Astrocyte (in vitro differentiated cells and primary cell): ENCODE measurements at regions not wholly inside any gene's neighbourhood (a gene's known extent, or its start where the extent isn't known, plus 50 kb on each side); places are given as distances from the start of the nearest gene placed in this dataset.

Experiments
- DNase-seq: peaks from one replicate; pipeline ENCODE4 v3.0.0-alpha.2; 2010; ENCODE audit warnings: low read depth
- FAIRE-seq: peaks from 2 replicates; lab custom pipeline; 2011; peaks lifted over from hg19 to GRCh38; lab: Jason Lieb, UNC
- H2AFZ ChIP-seq: 2 replicates; pipeline ENCODE4 v1.6.0; 2012; ENCODE audit warnings: low read depth, low read length, inconsistent platforms
- H3K27ac ChIP-seq: 2 replicates; pipeline ENCODE4 v1.5.1; 2011; ENCODE audit warnings: low read depth, low read length, inconsistent platforms
- H3K27me3 ChIP-seq: 2 replicates; pipeline ENCODE4 v1.6.0; 2011; ENCODE audit warnings: low read length, inconsistent platforms; ENCODE audit not compliant: insufficient read depth
- H3K36me3 ChIP-seq: 2 replicates; pipeline ENCODE4 v1.5.1; 2011; ENCODE audit warnings: low read length, inconsistent platforms; ENCODE audit not compliant: insufficient read depth
- H3K4me1 ChIP-seq: 2 replicates; pipeline ENCODE4 v1.5.1; 2011; ENCODE audit warnings: low read length, inconsistent platforms; ENCODE audit not compliant: insufficient read depth
- H3K4me2 ChIP-seq: 2 replicates; pipeline ENCODE4 v1.6.0; 2012; ENCODE audit warnings: low read length, inconsistent platforms
- H3K4me3 ChIP-seq: 2 replicates; pipeline ENCODE4 v1.5.1; 2011; ENCODE audit warnings: low read depth, mild to moderate bottlenecking, low read length, inconsistent platforms; ENCODE audit not compliant: insufficient read depth
- H3K79me2 ChIP-seq: 2 replicates; pipeline ENCODE4 v1.6.0; 2012; ENCODE audit warnings: mild to moderate bottlenecking, low read length, inconsistent platforms; ENCODE audit not compliant: insufficient read depth
- H3K9ac ChIP-seq: 2 replicates; pipeline ENCODE4 v1.6.0; 2012; ENCODE audit warnings: mild to moderate bottlenecking, low read length, inconsistent platforms
- H3K9me3 ChIP-seq: 2 replicates; pipeline ENCODE4 v1.5.1; 2012; ENCODE audit warnings: low read depth, mild to moderate bottlenecking, low read length, inconsistent platforms; ENCODE audit not compliant: insufficient read depth
- H4K20me1 ChIP-seq: 2 replicates; pipeline ENCODE4 v1.6.0; 2012; ENCODE audit warnings: low read length, inconsistent platforms; ENCODE audit not compliant: insufficient read depth
- H3K27ac Mint-ChIP-seq: one replicate; pipeline ENCODE4 v1.8.0; 2021; ENCODE audit warnings: mild to moderate bottlenecking, mixed read lengths; ENCODE audit not compliant: unreplicated experiment
- H3K27me3 Mint-ChIP-seq: one replicate; pipeline ENCODE4 v1.8.0; 2021; ENCODE audit warnings: low read depth, mixed read lengths; ENCODE audit not compliant: unreplicated experiment
- H3K36me3 Mint-ChIP-seq: one replicate; pipeline ENCODE4 v1.8.0; 2021; ENCODE audit warnings: low read depth, mixed read lengths; ENCODE audit not compliant: unreplicated experiment
- H3K4me1 Mint-ChIP-seq: one replicate; pipeline ENCODE4 v1.8.0; 2021; ENCODE audit warnings: low read depth, mixed read lengths; ENCODE audit not compliant: unreplicated experiment
- H3K4me3 Mint-ChIP-seq: one replicate; pipeline ENCODE4 v1.8.0; 2021; ENCODE audit warnings: mild to moderate bottlenecking, moderate library complexity, mixed read lengths; ENCODE audit not compliant: unreplicated experiment
- H3K9me3 Mint-ChIP-seq: one replicate; pipeline ENCODE4 v1.8.0; 2021; ENCODE audit warnings: mild to moderate bottlenecking, mixed read lengths; ENCODE audit not compliant: unreplicated experiment
- CTCF ChIP-seq: IDR thresholded peaks from 2 replicates; pipeline ENCODE4 v1.5.1; 2011; ENCODE audit warnings: low read depth, mild to moderate bottlenecking, inconsistent platforms, low read length, moderate library complexity; ENCODE audit not compliant: insufficient read depth
- EZH2 ChIP-seq: IDR thresholded peaks from 2 replicates; pipeline ENCODE4 v1.6.1; 2012; ENCODE audit warnings: mild to moderate bottlenecking, low read length, inconsistent platforms; ENCODE audit not compliant: insufficient read depth

GRCh38 chr5:8013948-8014710 lies 145.2 kb downstream of the MTRR start:
- DNase-seq = peak; percentile 38
- no peak overlapping the region for H3K4me2 ChIP-seq
- Mint-ChIP-seq H3K36me3 (no peaks in the 10 kb centered on the region), H3K4me1 (no peaks in the 10 kb centered on the region), H3K9me3 (no peaks in the 10 kb centered on the region), H3K4me3 (no peak overlapping the region), H3K27me3 (peaks cover 5% of the 10 kb centered on the region), H3K27ac (no peak overlapping the region)
- no peaks in the 10 kb centered on the region for H3K36me3 ChIP-seq
- H3K27ac ChIP-seq = no peak overlapping the region
- H3K27me3 ChIP-seq = no peaks in the 10 kb centered on the region
- no peak overlapping the region for H2AFZ ChIP-seq
- no peak overlapping the region for H3K9ac ChIP-seq
- H3K4me1 ChIP-seq = no peaks in the 10 kb centered on the region
- TF ChIP-seq CTCF (no peak), EZH2 (no peak)
- H3K9me3 ChIP-seq = no peaks in the 10 kb centered on the region
- H3K4me3 ChIP-seq = no peak overlapping the region
- H3K79me2 ChIP-seq = no peaks in the 10 kb centered on the region
- no peak for FAIRE-seq
- H4K20me1 ChIP-seq = no peaks in the 10 kb centered on the region

GRCh38 chr5:8019719-8020218 lies 150.8 kb downstream of the MTRR start:
- Histone ChIP-seq H3K36me3 (no peaks in the 10 kb centered on the region), H4K20me1 (no peaks in the 10 kb centered on the region), H3K4me3 (no peak overlapping the region), H3K9me3 (no peaks in the 10 kb centered on the region), H3K27me3 (no peaks in the 10 kb centered on the region), H3K27ac (no peak overlapping the region), H2AFZ (no peak overlapping the region), H3K4me2 (no peak overlapping the region), H3K79me2 (no peaks in the 10 kb centered on the region), H3K9ac (no peak overlapping the region), H3K4me1 (no peaks in the 10 kb centered on the region)
- no peaks in the 10 kb centered on the region for H3K36me3 Mint-ChIP-seq
- DNase-seq (no peak), FAIRE-seq (no peak)
- no peak overlapping the region for H3K27ac Mint-ChIP-seq
- TF ChIP-seq CTCF (no peak), EZH2 (no peak)
- no peaks in the 10 kb centered on the region for H3K27me3 Mint-ChIP-seq
- H3K9me3 Mint-ChIP-seq = no peaks in the 10 kb centered on the region
- no peaks in the 10 kb centered on the region for H3K4me1 Mint-ChIP-seq
- no peak overlapping the region for H3K4me3 Mint-ChIP-seq
